GM23248 (cell line): ENCODE measurements at regions not wholly inside any gene's neighbourhood (a gene's known extent, or its start where the extent isn't known, plus 50 kb on each side); places are given as distances from the start of the nearest gene placed in this dataset.

Experiments used
- EZH2 ChIP-seq: fragments of 200-600 bp; sonication (generic); IDR thresholded peaks from 2 replicates; pipeline ENCODE4 v1.6.1; 2018; ENCODE audit warnings: antibody characterized with exemption, mild to moderate bottlenecking; ENCODE audit not compliant: insufficient read depth, poor library complexity, severe bottlenecking
- EZH2phosphoT487 ChIP-seq: fragments of 200-600 bp; sonication (generic); IDR thresholded peaks from 2 replicates; pipeline ENCODE4 v1.6.1; 2018; ENCODE audit warnings: antibody characterized with exemption, moderate library complexity, mild to moderate bottlenecking, low read depth; ENCODE audit not compliant: insufficient read depth

- TF ChIP-seq EZH2 (no peak), EZH2phosphoT487 (no peak)
Measured at GRCh38 chrX:116232833-116233232, 62.3 kb downstream of the AGTR2 start.
